ENCODE measurements at regions not wholly inside any gene's neighbourhood (a gene's known extent, or its start where the extent isn't known, plus 50 kb on each side); places are given as distances from the start of the nearest gene placed in this dataset.
"Not testable (repeated sequence)": the region's sequence is repeated elsewhere in the genome, so short reads cannot be mapped to it uniquely, and the experiment has no call there.

DNA sequence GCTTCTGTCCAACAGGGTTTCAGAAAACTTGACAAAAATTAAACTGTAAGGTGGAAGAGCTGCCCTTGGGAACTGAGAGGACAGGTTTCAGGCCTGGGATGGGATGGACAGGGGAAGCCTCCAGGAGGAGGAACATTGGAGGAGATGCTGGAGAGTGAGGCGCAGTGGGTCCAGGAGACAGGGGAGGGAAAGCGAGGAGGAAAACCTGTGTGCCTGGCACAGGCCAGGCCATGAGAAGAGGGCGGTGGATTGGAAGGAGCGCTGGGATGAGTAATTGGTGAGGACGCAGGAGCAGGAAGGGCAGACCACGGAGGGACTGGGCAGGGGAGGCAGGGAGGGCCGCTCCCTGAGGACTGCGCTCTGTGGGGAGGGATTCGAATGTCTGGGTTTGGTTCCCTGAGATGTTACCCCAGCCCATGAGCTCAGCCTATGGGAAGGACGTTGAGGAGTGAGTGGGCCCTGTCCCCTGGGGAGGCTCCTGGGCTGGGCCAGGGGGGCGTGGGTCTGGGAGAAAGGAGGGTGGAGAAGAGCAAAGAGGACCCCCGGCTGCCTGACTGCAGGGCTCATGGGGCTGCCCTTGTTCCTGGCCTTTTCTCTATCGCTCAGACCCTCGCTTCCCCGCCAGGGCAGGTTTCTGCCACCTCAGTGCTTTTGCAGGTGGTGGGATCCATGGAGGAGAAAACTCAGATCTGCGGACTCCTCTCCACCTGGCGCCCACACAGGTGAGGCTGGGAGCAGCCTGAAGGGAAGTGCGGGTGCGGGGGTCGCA lies 249.1 kb upstream of the NPAP1 start:
- intact Hi-C loops (cut with micrococcal nuclease; ENCODE audit: unreplicated experiment); POLR2A ChIA-PET; DNase-seq (ENCODE audit: low read depth, low spot score); H3K36me3 ChIP-seq (ENCODE audit: control insufficient read depth in 2 of 2, insufficient read depth in 2 of 2, low read length in 1 of 2); H3K4me2 ChIP-seq (ENCODE audit: control insufficient read depth, insufficient read depth); SMC1A ChIA-PET (ENCODE audit: uncharacterized antibody, unreplicated experiment); H3K9ac ChIP-seq (ENCODE audit: control insufficient read depth, insufficient read depth, low read length); in situ Hi-C loops (cut with MboI); ATAC-seq; H3K9me3 ChIP-seq (replicated peaks; ENCODE audit: control insufficient read depth, insufficient read depth, low read length); CTCF ChIA-PET; H3K79me2 ChIP-seq (ENCODE audit: control insufficient read depth, insufficient read depth, low read length); RAD21 ChIA-PET (ENCODE audit: unreplicated experiment); H3K27ac ChIP-seq (ENCODE audit: control insufficient read depth, insufficient read depth); H2AFZ ChIP-seq (ENCODE audit: control insufficient read depth, low read depth, low read length); BruUV-seq (replicated peaks); FAIRE-seq; H3K4me3 ChIP-seq; H4K20me1 ChIP-seq (ENCODE audit: control insufficient read depth, insufficient read depth); H3K4me1 ChIP-seq (ENCODE audit: control insufficient read depth, insufficient read depth, low read length); H3K27me3 ChIP-seq (replicated peaks in 1 of 2; ENCODE audit: control insufficient read depth in 2 of 2, insufficient read depth in 2 of 2, low read length in 1 of 2): not testable (repeated sequence)
- 38% methylated on average over 16 of the region's 20 CpGs for WGBS (ENCODE audit: insufficient coverage, insufficient replicate concordance, low lambda C conversion rate, missing lambda C conversion rate)

DNA sequence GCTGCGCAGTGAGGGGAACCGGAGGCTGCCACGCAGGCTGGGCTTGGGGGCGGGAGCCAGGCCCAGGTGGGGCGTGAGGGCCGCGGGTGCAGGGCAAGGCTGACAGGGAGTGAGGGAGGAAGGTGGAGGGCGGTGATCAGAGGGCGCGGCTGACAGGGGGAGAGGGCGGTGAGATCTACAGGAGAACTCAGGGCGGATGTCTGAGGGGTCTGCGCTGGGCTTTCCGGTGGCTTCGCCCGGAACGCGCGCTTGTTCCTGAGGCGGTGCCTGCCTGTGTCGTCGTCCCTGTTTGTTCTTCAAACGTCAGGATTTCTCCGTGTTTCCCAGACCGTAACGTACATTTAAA lies 248.5 kb upstream of the NPAP1 start:
- ATAC-seq; in situ Hi-C loops (cut with MboI); intact Hi-C loops (cut with micrococcal nuclease; ENCODE audit: unreplicated experiment); H3K4me3 ChIP-seq; SMC1A ChIA-PET (ENCODE audit: uncharacterized antibody, unreplicated experiment); RAD21 ChIA-PET (ENCODE audit: unreplicated experiment); DNase-seq (ENCODE audit: low read depth, low spot score); H3K27me3 ChIP-seq (replicated peaks in 1 of 2; ENCODE audit: control insufficient read depth in 2 of 2, insufficient read depth in 2 of 2, low read length in 1 of 2); FAIRE-seq; H3K4me1 ChIP-seq (ENCODE audit: control insufficient read depth, insufficient read depth, low read length); H3K79me2 ChIP-seq (ENCODE audit: control insufficient read depth, insufficient read depth, low read length); H3K9ac ChIP-seq (ENCODE audit: control insufficient read depth, insufficient read depth, low read length); H3K36me3 ChIP-seq (ENCODE audit: control insufficient read depth in 2 of 2, insufficient read depth in 2 of 2, low read length in 1 of 2); POLR2A ChIA-PET; H4K20me1 ChIP-seq (ENCODE audit: control insufficient read depth, insufficient read depth); H3K9me3 ChIP-seq (replicated peaks; ENCODE audit: control insufficient read depth, insufficient read depth, low read length); CTCF ChIA-PET; H3K27ac ChIP-seq (ENCODE audit: control insufficient read depth, insufficient read depth); H3K4me2 ChIP-seq (ENCODE audit: control insufficient read depth, insufficient read depth); H2AFZ ChIP-seq (ENCODE audit: control insufficient read depth, low read depth, low read length); BruUV-seq (replicated peaks): not testable (repeated sequence)
- 56% methylated on average over 10 of the region's 26 CpGs for WGBS (ENCODE audit: insufficient coverage, insufficient replicate concordance, low lambda C conversion rate, missing lambda C conversion rate)

DNA sequence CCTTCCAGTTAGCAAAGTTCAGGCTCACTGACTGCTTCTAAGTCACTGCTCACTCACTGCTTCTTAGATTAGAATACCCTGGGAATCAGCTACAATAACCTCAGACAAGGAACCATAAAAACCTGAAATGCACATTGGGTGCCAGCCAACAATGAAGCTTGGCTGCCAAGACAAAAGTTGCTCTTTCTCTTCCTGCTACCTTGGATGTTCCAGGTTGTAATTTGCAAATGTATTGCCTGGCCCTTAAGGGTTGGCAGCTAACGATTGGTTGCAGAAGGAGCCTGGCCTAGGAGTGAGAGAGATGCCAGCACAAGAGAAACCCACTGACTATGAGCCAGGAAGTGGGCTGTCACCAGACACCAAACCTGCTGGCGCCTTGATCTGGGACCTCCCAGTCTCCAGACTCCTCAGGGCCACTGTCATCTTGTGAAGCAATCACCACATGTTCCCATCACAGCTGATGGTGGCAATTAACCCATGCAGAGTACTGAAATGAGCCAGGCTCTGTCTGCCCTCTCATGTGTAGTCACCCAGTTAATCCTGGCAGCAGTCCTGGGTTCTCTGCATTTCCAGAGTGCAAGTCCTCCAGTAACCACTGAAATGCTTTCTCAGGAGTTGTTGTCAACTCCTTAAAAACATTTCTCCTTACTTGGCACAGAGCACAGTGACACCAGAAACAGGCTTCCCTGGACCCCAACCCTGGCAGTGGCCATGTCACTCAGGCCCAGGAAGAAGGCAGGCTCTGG lies 240.3 kb upstream of the NPAP1 start:
- POLR2A ChIA-PET; FAIRE-seq; SMC1A ChIA-PET (ENCODE audit: uncharacterized antibody, unreplicated experiment); H3K36me3 ChIP-seq (ENCODE audit: control insufficient read depth in 2 of 2, insufficient read depth in 2 of 2, low read length in 1 of 2); H3K4me1 ChIP-seq (ENCODE audit: control insufficient read depth, insufficient read depth, low read length); H3K4me2 ChIP-seq (ENCODE audit: control insufficient read depth, insufficient read depth); CTCF ChIA-PET; in situ Hi-C loops (cut with MboI); H2AFZ ChIP-seq (ENCODE audit: control insufficient read depth, low read depth, low read length); H3K4me3 ChIP-seq; BruUV-seq (replicated peaks); H3K9me3 ChIP-seq (replicated peaks; ENCODE audit: control insufficient read depth, insufficient read depth, low read length); RAD21 ChIA-PET (ENCODE audit: unreplicated experiment); DNase-seq (ENCODE audit: low read depth, low spot score); H3K9ac ChIP-seq (ENCODE audit: control insufficient read depth, insufficient read depth, low read length); H3K79me2 ChIP-seq (ENCODE audit: control insufficient read depth, insufficient read depth, low read length); H3K27me3 ChIP-seq (replicated peaks in 1 of 2; ENCODE audit: control insufficient read depth in 2 of 2, insufficient read depth in 2 of 2, low read length in 1 of 2); H4K20me1 ChIP-seq (ENCODE audit: control insufficient read depth, insufficient read depth); H3K27ac ChIP-seq (ENCODE audit: control insufficient read depth, insufficient read depth); ATAC-seq; intact Hi-C loops (cut with micrococcal nuclease; ENCODE audit: unreplicated experiment): not testable (repeated sequence)
- 0% methylated on average over 2 of the region's 2 CpGs for WGBS (ENCODE audit: insufficient coverage, insufficient replicate concordance, low lambda C conversion rate, missing lambda C conversion rate)

DNA sequence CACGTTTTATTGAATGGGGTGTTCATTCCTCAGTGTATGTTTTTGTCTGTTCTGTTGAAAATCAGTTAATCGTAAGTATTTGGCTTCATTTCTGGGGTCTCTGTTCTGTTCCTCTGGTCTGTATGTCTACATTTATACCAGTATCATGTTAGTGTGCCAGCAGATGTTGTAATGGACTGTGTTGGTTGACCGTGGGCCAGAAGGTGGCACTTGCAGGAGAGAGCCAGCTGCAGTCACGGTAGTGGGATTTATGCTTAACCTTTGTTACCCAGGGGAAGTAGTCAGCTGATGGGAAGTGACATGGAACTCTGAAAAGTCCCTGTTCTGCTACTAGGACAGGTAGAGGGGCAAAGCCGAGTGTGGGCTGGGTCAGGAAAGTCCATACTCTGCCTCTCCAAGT lies 238.3 kb upstream of the NPAP1 start:
- H3K9ac ChIP-seq (ENCODE audit: control insufficient read depth, insufficient read depth, low read length); H3K79me2 ChIP-seq (ENCODE audit: control insufficient read depth, insufficient read depth, low read length); intact Hi-C loops (cut with micrococcal nuclease; ENCODE audit: unreplicated experiment); SMC1A ChIA-PET (ENCODE audit: uncharacterized antibody, unreplicated experiment); H3K4me1 ChIP-seq (ENCODE audit: control insufficient read depth, insufficient read depth, low read length); H4K20me1 ChIP-seq (ENCODE audit: control insufficient read depth, insufficient read depth); ATAC-seq; in situ Hi-C loops (cut with MboI); H3K36me3 ChIP-seq (ENCODE audit: control insufficient read depth in 2 of 2, insufficient read depth in 2 of 2, low read length in 1 of 2); H2AFZ ChIP-seq (ENCODE audit: control insufficient read depth, low read depth, low read length); CTCF ChIA-PET; POLR2A ChIA-PET; H3K27me3 ChIP-seq (replicated peaks in 1 of 2; ENCODE audit: control insufficient read depth in 2 of 2, insufficient read depth in 2 of 2, low read length in 1 of 2); DNase-seq (ENCODE audit: low read depth, low spot score); H3K9me3 ChIP-seq (replicated peaks; ENCODE audit: control insufficient read depth, insufficient read depth, low read length); FAIRE-seq; H3K4me3 ChIP-seq; H3K27ac ChIP-seq (ENCODE audit: control insufficient read depth, insufficient read depth); H3K4me2 ChIP-seq (ENCODE audit: control insufficient read depth, insufficient read depth); RAD21 ChIA-PET (ENCODE audit: unreplicated experiment); BruUV-seq (replicated peaks): not testable (repeated sequence)
- WGBS (ENCODE audit: insufficient coverage, insufficient replicate concordance, low lambda C conversion rate, missing lambda C conversion rate): 0% methylated on average over 4 of the region's 5 CpGs

Data from GM12878 (cell line).